Tibial nerve (tissue), 3 donors: ENCODE measurements at regions not wholly inside any gene's neighbourhood (a gene's known extent, or its start where the extent isn't known, plus 50 kb on each side); places are given as distances from the start of the nearest gene placed in this dataset.

ENCODE experiments used
- CTCF ChIP-seq, 5 experiments: fragments of 200-600 bp in 3 of 5; fragments of 450-650 bp in 2 of 5; sonication (generic) in 3 of 5; IDR thresholded peaks; one replicate each; pipeline ENCODE4 v1.5.1; 2016 to 2019; ENCODE audit warnings: antibody characterized with exemption in 5 of 5, mild to moderate bottlenecking in 3 of 5, moderate library complexity in 2 of 5
- POLR2A ChIP-seq, 2 donors: fragments of 450-650 bp; IDR thresholded peaks; one replicate each; pipeline ENCODE4 v1.6.1; 2017; ENCODE audit warnings: antibody characterized with exemption in 2 of 2, mild to moderate bottlenecking in 2 of 2, moderate library complexity in 2 of 2

GRCh38 chr20:60955706-60956105, 296.4 kb upstream of the CDH4 start:
- no peak for TF ChIP-seq CTCF (IDR thresholded peaks at IDR 0.05)
- TF ChIP-seq POLR2A (IDR thresholded peaks at IDR 0.05), result no peak
